ENCODE measurements at regions not wholly inside any gene's neighbourhood (a gene's known extent, or its start where the extent isn't known, plus 50 kb on each side); places are given as distances from the start of the nearest gene placed in this dataset.

DNA sequence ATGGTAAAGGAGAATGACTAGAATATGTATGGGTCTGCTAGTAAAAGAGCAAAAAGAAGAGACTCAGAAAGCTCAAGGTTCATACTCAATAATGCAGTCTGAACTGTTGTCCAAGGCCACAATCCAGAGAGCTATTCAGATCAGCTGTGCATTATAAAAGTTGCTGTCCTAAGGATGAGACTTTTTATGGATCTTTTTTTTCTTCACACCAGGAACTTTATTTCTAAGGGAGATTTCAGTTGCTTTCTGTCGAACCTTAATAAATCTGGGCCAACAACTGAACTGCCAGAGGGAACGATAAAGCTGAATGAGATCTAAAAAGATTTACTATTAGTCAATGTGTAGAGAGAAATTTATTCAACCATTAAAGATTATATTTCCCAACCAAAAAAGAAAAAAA, 948.3 kb upstream of the NOVA1 start:
- Histone ChIP-seq H3K4me1 (no peaks in the 10 kb centered on the region), H3K9me3 (no peaks in the 10 kb centered on the region), H3K4me3 (no peak overlapping the region), H3K27ac (no peak overlapping the region), H3K27me3 (no peaks in the 10 kb centered on the region), H3K36me3 (no peaks in the 10 kb centered on the region)
- TF ChIP-seq, protein P1, sequence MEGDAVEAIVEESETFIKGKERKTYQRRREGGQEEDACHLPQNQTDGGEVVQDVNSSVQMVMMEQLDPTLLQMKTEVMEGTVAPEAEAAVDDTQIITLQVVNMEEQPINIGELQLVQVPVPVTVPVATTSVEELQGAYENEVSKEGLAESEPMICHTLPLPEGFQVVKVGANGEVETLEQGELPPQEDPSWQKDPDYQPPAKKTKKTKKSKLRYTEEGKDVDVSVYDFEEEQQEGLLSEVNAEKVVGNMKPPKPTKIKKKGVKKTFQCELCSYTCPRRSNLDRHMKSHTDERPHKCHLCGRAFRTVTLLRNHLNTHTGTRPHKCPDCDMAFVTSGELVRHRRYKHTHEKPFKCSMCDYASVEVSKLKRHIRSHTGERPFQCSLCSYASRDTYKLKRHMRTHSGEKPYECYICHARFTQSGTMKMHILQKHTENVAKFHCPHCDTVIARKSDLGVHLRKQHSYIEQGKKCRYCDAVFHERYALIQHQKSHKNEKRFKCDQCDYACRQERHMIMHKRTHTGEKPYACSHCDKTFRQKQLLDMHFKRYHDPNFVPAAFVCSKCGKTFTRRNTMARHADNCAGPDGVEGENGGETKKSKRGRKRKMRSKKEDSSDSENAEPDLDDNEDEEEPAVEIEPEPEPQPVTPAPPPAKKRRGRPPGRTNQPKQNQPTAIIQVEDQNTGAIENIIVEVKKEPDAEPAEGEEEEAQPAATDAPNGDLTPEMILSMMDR (IDR thresholded peaks at IDR 0.05), result no peak
- TF ChIP-seq POLR2A (IDR thresholded peaks at IDR 0.05), result no peak
- ATAC-seq (no peak), DNase-seq (no peak)
- WGBS, 4 donors, result 51 to 84% (median 74%) methylated on average over 2 of the region's 2 CpGs
- intact Hi-C loops (cut with DNase I), result loop anchor here in 1 of 10 donors (10.0 kb wide), 1 partner anchor 689 kb away; no protein-coding TSS in a partner anchor

DNA sequence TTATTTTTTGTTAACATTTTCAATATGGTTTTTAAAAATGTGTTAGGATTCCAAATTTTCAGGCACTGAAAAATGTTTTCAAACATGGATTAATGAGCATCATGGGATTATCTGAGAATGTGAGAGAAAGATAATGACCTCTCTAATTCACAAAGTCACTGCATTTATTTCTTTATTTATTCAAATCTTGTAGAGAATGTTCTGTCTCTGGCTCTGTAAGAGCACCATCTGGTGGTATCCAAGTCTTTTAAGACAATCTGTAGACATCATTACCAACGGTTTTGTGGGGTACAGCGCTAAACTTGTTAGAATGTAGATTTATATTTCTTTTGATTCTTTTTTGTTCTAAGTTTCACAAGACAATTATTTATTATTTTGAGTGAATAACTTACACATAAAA, 956.0 kb upstream of the NOVA1 start:
- DNase-seq, result no peak

DNA sequence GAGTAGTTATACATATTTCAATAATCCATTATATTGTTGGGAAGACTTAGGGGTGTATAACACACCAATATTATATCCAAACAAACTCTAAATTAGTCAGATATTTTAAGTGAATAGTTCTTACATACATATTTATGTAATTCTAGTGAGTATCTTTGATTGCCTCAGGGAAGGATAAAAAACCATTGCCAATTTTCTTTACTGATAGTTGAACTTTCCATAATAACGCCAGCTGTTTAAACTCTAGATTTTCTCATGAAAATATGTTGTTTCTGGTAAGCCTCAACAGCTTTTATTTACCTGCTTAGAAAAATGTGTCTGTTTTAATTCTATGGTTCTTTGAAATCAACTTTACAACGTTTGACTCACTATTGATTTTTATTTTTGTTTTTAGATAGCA, 959.6 kb upstream of the NOVA1 start:
- intact Hi-C loops (cut with DNase I), result no loop called here
- H3K27ac ChIP-seq, result no peak overlapping the region
- no peaks in the 10 kb centered on the region for H3K27me3 ChIP-seq
- no peaks in the 10 kb centered on the region for H3K36me3 ChIP-seq
- TF ChIP-seq, protein P1 (IDR thresholded peaks at IDR 0.05), result no peak
- TF ChIP-seq POLR2A (IDR thresholded peaks at IDR 0.05), result no peak
- H3K4me1 ChIP-seq, result no peaks in the 10 kb centered on the region
- DNase-seq (no peak), ATAC-seq (no peak)
- 48 to 53% (median 51%) methylated on average over 2 of the region's 2 CpGs for WGBS, 4 donors
- no peaks in the 10 kb centered on the region for H3K9me3 ChIP-seq
- H3K4me3 ChIP-seq, result no peak overlapping the region

More for the DNA sequence above, 956.0 kb upstream of the NOVA1 start:
- no peak for ATAC-seq
- intact Hi-C loops (cut with DNase I), result no loop called here
- H3K9me3 ChIP-seq, result no peaks in the 10 kb centered on the region
- H3K4me1 ChIP-seq, result no peaks in the 10 kb centered on the region
- H3K36me3 ChIP-seq, result no peaks in the 10 kb centered on the region
- 31 to 62% (median 43%) methylated on average over 2 of the region's 2 CpGs for WGBS, 4 donors
- TF ChIP-seq, protein P1 (IDR thresholded peaks at IDR 0.05), result peak in 2 of 12 donors; percentile 6 to 7
- TF ChIP-seq POLR2A (IDR thresholded peaks at IDR 0.05), result no peak
- no peaks in the 10 kb centered on the region for H3K27me3 ChIP-seq
- H3K27ac ChIP-seq, result no peak overlapping the region
- H3K4me3 ChIP-seq, result no peak overlapping the region

DNA sequence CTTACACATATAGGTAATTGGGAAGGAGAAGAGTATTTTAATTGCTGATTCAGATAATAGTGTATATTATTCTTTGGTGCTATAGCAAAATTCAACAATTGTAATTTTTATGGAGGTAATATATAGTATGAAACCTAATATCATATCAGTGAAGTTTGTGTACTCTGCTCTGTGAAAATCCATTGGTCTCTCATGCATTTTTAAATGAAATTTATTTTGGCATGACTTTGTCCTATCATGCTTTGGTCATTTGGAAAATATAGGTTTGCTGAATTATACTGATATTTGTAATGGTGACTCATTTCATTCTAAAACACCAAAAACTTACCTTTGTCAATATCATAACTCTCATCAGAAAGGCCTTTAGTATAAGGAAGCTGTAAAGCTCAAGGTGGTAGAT, 962.0 kb upstream of the NOVA1 start:
- Histone ChIP-seq H3K36me3 (no peaks in the 10 kb centered on the region), H3K4me1 (no peaks in the 10 kb centered on the region), H3K4me3 (no peak overlapping the region), H3K27me3 (no peaks in the 10 kb centered on the region), H3K9me3 (no peaks in the 10 kb centered on the region), H3K27ac (no peak overlapping the region)
- intact Hi-C loops (cut with DNase I), result no loop called here
- ATAC-seq, result no peak
- TF ChIP-seq, protein P1 (IDR thresholded peaks at IDR 0.05), result no peak
- no peak for TF ChIP-seq POLR2A (IDR thresholded peaks at IDR 0.05)
- DNase-seq, result no peak

Data from heart left ventricle (tissue), 16 donors.